Glomerular endothelial cell (primary cell): ENCODE measurements at regions not wholly inside any gene's neighbourhood (a gene's known extent, or its start where the extent isn't known, plus 50 kb on each side); places are given as distances from the start of the nearest gene placed in this dataset.

Source experiments
- DNase-seq: peaks from one replicate; pipeline ENCODE4 v3.0.0-alpha.2; 2011; ENCODE audit warnings: low read depth, low spot score; ENCODE audit errors: extremely low read depth

- no peak for DNase-seq
Observed at GRCh38 chr15:96716478-96716877, 386.0 kb downstream of the NR2F2 start.

DNA sequence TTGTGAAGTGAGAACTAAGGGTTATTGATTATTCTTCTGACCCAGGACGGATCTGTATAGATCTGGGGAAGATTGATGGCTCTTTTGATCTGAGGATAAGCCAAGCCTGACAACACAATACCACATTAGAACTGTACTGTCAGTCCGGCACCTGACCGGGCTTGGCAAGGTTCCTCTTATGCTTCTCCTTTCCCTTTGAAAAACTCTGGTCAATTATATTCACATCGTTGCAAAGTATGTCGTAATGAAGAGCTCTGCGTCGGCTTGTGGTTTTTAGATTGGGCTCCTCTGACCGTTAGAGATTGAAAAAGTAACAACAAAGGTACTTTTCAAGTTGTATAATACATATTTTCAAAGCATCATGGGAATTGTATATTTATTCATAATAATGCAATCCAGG lies 389.8 kb downstream of the NR2F2 start:
- DNase-seq: no peak

DNA sequence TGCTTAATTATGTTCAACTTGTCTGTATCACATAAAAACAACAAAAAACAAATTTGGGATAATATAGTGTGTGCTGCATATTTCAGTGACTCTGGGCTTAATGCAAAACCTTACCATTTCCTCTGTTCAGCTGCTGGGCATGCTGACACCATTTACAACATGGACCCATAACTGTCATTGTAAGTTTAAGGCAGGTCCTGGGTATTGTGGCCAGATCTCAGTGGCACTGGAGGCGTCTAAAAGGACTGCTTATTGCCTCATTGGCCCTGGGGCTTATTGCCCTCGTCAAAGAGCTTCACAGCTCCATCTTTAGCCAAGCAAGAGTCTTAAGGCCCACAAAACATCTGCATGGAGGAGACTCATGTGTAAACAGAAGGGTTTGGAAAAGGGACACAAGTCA lies 390.2 kb downstream of the NR2F2 start:
- no peak for DNase-seq

GRCh38 chr15:96728591-96728990 lies 398.1 kb downstream of the NR2F2 start:
- no peak for DNase-seq

DNA sequence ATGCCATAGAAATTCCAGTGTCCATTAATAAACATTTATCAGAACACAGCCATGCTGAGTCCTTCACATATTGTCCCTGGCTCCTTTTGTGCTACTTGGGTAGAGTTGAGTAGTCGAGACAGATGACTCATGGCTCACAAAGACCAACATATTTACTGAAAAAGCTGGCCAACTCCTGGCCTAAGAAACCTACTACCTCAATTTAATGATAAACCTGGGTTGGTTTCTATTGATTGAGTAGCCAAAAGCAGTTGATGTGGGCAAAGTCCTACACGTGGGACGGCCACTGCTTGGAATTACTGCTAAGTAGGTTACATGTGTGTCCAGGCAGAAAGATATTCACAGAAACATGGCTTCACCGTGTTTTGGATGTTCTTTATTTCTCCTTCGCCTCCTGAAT lies 402.2 kb downstream of the NR2F2 start:
- no peak for DNase-seq

GRCh38 chr15:96733721-96734120 lies 403.2 kb downstream of the NR2F2 start:
- DNase-seq: no peak

DNA sequence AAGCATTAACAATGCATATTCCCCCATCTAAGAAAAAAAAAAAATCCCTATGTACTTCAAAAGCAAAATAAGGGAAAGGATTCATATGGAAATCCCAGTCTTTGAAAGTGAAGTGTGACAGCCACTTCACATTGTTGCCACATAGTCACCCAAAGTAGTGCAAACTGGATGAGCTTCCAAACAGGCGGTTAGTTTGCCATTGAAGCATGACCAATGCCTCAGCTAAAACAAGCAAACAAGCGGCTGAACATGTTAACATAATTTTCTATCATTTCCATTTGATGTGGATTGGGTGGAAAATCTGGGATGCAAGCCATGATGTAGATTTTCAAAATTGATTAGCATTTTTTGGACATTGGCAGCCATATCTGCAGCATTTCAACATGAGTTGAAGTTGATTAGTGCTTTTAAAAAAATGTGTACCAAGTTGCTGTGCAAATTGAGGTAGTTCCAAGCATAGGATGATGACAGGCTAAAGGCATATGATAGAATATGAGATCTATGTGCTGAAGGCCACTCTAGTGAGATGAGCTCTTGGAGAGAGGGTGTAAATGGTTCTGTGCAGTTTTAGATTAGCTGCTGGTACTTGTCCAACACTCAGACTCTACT lies 405.2 kb downstream of the NR2F2 start:
- no peak for DNase-seq

DNA sequence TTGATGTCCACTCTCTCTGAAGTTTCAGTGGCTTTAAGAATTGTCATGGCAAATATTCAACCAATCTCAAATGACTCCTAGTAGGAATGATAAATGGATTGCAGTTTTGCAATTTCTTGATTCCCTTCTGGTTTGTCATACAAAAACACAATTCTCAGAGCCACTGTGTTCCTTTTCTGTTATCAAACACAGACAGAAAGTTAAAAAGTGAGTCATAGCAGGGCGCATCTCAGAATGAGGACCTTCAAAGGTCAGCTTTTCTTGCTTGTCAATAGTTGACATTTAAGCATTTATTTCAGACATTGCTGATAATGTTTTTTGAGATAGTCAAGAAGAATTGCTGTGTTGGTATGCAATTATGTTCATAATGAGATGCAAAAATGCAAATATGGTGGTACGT lies 405.9 kb downstream of the NR2F2 start:
- no peak for DNase-seq

DNA sequence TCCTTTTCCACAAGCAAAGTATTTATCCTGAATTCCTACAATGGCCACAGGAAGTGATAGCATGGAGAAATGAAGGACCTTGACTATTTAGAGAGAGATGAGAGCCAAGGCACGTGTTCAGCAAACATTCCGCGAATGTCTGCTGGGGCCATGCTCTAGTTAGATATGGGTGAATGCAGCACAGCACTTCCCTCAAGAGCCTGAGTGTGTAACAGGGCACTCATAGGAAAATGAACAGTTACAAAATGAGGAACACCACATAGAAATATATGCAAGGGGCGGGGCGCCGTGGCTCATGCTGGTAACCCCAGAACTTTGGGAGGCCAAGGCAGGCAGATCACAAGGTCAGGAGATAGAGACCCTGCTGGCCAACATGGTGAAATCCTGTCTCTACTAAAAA lies 406.9 kb downstream of the NR2F2 start:
- DNase-seq: no peak

DNA sequence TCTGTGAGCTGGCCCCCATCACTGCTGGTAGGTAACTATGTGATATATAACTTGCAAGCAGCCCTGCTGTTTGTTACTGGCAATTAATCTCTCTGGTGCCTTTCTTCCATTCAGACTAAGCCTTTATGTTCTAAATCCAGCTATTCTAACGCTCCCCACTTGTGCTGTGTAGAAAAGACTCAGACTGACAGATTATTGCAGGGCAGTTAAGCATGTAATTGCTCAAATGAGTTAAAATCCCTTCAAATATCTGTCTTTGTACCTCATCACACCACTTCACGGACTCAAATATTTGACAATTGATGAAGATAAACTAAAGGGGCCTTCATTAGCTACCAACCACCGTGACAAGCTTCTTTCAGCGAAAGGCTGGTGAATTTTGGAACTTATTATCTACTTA lies 416.2 kb downstream of the NR2F2 start:
- no peak for DNase-seq

DNA sequence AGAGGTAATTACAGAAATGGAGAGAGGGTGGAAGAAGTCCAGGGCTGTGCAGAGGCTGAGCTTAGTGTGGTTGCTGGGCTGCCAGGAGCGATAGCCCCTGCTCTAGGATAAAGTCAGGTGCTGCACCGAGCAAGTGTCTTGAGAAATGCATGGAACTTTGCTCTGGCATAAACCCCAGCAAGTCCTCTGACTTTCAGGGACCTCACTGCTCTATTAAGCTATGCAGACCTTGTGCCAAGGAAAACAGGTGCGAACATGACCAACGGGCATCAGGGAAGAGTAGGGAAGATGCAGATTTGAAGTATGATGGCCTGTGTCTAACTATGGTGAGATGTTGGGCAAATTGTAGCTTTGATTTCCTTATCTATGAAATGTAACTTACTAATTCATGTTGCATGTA lies 416.8 kb downstream of the NR2F2 start:
- no peak for DNase-seq

GRCh38 chr15:96750361-96750760 lies 419.9 kb downstream of the NR2F2 start:
- no peak for DNase-seq

- DNase-seq: no peak
Observed at GRCh38 chr15:96756146-96756545, 425.6 kb downstream of the NR2F2 start.

- DNase-seq: no peak
Observed at GRCh38 chr15:96756656-96757055, 426.2 kb downstream of the NR2F2 start.

DNA sequence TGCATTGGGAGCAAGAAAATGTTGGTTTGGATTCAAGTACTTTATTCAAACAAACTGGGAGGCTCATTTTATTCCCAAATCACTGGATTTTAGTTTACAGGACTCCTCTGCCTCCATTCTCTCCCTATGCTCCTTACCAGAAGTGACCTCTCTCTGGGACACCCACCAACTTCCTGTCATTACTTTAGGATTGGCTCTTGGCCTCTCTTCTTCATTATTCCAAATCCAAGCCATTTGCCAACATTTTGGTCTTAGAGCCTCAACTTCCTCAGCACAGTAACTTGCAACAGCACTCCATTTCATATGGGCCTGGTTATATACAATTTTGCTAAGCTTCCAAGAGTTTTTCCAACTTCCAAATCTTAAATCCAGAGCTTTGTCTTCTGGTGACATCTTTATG lies 432.1 kb downstream of the NR2F2 start:
- no peak for DNase-seq

DNA sequence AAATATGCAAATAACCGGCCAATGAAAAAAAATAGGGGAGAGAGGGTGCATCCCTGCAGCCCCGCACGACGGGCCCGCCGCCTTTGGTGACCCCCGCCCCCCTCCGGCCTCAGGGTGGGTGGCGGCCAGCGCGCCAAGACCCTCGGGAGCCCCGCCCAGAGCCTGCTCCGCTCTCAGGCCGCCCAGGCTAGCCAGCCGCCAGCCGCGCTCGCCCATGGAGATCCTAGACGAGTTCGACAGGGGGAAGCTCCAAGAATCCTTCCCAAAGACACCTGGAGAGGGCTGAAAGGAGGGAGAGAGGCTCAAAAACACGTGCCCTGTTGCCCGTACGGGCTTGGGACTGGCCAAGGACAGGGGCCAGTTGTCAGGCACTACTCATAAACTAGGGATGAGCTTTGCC lies 434.0 kb downstream of the NR2F2 start:
- DNase-seq: no peak

DNA sequence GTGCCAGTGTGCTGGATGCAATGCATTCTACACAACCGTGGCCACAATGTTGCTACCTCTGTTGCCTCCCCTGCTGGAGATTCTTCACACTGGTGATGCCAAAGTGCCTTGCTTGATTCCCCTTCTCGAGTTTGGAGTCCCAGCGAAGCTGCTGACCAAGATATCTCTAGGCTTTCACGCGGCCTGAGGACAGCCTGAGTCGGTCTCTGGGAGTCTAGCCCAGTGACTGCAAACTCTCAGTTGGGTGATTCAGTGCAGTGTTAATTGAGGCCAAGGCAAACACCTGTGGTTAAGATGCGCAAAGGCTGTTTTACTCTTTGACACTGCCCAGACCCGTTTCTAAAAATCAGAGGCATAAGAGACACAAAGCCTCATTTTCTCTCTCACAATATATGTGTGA lies 434.4 kb downstream of the NR2F2 start:
- DNase-seq: no peak

DNA sequence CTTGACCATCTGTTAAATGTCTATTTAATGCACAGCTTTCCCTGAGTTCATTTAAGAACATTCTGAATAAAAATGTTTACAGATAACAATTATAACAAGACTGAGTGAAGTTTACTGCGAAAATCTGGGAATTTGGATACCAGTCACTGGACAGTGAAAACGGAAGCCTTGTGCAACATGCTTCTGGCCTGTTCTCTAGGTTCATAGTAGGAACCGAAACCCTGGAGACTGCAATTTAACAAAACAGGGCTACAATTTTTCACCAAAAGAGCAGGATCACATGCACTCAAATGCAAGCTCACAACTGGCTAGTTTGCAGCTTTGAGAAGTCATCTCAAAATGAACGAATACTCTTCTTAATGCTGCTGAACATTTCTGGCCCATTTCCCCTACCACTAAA lies 435.9 kb downstream of the NR2F2 start:
- DNase-seq: no peak

GRCh38 chr15:96767703-96768434 lies 437.4 kb downstream of the NR2F2 start:
- DNase-seq: no peak

DNA sequence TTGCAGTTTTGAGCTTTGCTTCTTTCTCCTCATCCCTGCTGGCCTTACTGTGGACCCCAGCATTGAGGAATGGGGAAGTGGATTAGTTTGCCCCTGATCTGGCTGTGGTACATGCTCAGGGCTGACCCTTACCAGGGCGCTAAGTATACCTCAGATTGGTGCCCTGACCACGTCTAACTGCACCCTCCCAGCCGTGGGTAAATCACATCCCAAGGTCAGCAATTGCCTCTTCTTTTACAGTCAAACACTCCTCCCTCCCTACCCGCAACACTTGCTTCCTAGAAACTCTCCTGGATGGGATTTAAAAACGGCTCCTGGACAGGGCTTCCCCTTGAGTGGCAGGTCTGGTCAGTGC lies 437.9 kb downstream of the NR2F2 start:
- DNase-seq: no peak

- DNase-seq: no peak
Observed at GRCh38 chr15:96771035-96771434, 440.5 kb downstream of the NR2F2 start.

DNA sequence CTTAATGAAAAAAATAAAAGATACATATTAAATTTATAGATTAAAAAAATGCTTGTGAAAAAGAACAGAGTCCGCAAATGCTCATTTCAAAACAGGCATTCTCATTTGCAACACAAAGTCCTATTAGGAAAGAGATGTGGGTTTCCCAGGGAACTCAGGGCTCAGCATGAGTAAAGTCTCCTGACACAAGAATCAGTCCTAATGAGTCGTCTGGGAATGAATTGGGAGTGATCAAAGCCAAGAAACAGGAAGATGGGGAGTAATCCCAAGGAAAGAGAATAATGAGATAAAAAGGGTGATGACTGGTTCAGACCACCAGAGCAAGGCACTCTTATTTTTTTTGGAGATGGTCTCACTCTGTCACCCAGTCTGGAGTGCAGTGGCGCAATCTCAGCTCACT lies 443.7 kb downstream of the NR2F2 start:
- no peak for DNase-seq

DNA sequence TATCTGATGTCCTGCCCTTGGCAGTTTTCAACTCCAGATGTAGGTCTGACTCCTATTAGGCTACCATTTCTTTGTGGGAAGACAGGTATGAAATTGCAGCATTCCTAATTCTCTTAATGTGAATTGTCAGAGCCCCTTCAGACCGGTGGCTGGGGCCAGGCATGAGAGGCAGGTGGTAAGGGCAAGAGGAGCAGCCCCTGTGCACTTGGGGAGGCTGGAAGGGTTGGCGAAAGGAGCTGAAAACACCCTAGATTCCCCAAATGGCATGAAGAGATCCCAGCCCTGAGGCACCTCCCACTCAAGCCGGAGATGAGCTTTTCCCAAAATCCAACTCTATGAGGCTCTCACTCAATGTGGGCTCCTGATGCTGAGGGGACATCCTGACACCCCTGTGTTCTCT lies 453.2 kb downstream of the NR2F2 start:
- DNase-seq: no peak
